Chondrocyte (in vitro differentiated cells): ENCODE measurements at regions not wholly inside any gene's neighbourhood (a gene's known extent, or its start where the extent isn't known, plus 50 kb on each side); places are given as distances from the start of the nearest gene placed in this dataset.

Experiments used
- DNase-seq: peaks from one replicate; pipeline ENCODE4 v3.0.0; 2021; ENCODE audit warnings: mixed read lengths, low spot score
- H3K27ac Mint-ChIP-seq: one replicate; pipeline ENCODE4 v1.8.0; 2021; ENCODE audit warnings: mild to moderate bottlenecking, moderate library complexity, mixed read lengths; ENCODE audit not compliant: unreplicated experiment
- H3K27me3 Mint-ChIP-seq: 2 replicates; pipeline ENCODE4 v1.8.0; 2021; ENCODE audit warnings: low read depth, mixed read lengths
- H3K36me3 Mint-ChIP-seq: 2 replicates; pipeline ENCODE4 v1.8.0; 2021; ENCODE audit warnings: low read depth, mixed read lengths
- H3K4me1 Mint-ChIP-seq: 2 replicates; pipeline ENCODE4 v1.8.0; 2021; ENCODE audit warnings: low read depth, mild to moderate bottlenecking, mixed read lengths
- H3K4me3 Mint-ChIP-seq: one replicate; pipeline ENCODE4 v1.8.0; 2021; ENCODE audit warnings: mild to moderate bottlenecking, moderate library complexity, mixed read lengths; ENCODE audit not compliant: unreplicated experiment
- H3K9me3 Mint-ChIP-seq: 2 replicates; pipeline ENCODE4 v1.8.0; 2021; ENCODE audit warnings: low read depth, mixed read lengths
- TF ChIP-seq, protein P1 (sequence below): fragments of 200-600 bp; sonication (generic); IDR thresholded peaks from 2 replicates; pipeline ENCODE4 v1.5.0; 2021; ENCODE audit warnings: antibody characterized with exemption, mild to moderate bottlenecking, moderate library complexity

DNA sequence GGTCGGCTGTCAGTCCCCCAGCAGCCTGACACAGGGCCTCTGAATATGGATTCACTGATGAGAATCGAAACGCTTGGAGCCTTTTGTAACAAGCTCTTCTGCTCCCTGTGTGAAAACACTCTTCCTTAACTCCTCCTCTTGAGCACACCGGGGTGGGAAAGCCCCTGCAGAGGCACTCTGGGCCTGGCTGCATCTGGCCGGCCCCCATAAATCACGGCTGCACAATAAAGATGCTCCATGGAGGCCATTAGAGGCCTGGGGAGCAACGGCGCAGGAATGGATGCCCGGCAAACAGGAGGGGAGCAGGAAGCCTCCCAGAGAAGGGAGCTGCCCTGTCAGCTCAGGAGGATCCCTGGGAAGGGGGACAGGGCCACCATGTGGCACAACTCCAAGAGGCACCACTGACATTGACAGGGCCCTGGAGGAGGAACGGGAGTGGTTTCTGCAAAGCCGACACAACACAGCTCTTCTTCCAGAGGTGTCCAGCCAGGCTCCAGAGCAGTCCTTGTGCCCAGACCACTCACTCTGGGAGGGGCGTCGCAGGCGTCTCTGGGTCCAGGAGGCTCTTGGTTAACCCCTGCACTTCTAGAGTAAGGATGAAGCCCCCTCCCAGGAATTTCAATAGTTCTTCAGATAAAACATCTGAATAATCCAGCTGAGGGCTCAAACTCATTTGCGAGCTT, 509.3 kb upstream of the PPP2R3A start:
- Mint-ChIP-seq H3K27me3 (peaks cover 25% of the 10 kb centered on the region), H3K4me3 (no peak overlapping the region)

DNA sequence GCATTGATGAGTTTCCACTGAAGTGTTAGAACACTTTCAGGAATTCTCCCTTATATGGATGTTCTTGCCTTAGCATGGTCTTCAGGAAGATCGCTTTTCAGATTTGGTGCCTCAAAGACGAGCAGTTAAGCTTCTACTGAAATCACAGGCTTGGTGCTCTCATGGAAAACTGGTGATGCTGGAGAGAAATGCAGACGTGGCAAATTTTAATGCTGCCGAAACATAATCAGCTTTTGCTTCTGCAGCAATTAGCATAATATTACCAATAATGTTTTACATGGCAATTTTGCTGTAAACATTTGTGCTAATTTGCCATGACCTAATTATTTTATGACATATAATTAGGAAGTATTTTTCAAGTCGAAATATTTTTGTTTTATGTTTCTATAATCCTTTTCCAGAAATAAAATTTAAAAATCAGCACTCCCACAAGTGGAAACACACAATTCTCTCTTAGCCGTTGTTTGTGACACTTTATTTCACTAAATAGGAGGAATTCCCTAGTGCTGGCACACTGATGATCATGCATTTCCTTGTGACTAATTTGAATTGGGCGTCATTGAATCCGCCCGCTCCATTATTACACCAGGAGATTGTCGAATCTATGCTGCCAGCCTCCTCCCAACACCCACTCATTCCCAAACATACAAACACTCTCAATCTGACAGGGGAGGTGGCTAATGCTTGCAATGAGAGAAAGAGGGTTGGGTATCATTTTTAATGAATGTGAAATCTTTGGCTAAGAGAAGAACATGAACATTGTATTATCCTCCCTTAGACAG, 506.8 kb upstream of the PPP2R3A start:
- no peak overlapping the region for H3K4me3 Mint-ChIP-seq
- H3K36me3 Mint-ChIP-seq, result no peaks in the 10 kb centered on the region
- H3K27me3 Mint-ChIP-seq, result peaks cover 26% of the 10 kb centered on the region
- no peak overlapping the region for H3K27ac Mint-ChIP-seq
- TF ChIP-seq, protein P1, sequence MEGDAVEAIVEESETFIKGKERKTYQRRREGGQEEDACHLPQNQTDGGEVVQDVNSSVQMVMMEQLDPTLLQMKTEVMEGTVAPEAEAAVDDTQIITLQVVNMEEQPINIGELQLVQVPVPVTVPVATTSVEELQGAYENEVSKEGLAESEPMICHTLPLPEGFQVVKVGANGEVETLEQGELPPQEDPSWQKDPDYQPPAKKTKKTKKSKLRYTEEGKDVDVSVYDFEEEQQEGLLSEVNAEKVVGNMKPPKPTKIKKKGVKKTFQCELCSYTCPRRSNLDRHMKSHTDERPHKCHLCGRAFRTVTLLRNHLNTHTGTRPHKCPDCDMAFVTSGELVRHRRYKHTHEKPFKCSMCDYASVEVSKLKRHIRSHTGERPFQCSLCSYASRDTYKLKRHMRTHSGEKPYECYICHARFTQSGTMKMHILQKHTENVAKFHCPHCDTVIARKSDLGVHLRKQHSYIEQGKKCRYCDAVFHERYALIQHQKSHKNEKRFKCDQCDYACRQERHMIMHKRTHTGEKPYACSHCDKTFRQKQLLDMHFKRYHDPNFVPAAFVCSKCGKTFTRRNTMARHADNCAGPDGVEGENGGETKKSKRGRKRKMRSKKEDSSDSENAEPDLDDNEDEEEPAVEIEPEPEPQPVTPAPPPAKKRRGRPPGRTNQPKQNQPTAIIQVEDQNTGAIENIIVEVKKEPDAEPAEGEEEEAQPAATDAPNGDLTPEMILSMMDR, result no peak
- H3K9me3 Mint-ChIP-seq, result peaks cover 2% of the 10 kb centered on the region
- DNase-seq, result no peak
- no peaks in the 10 kb centered on the region for H3K4me1 Mint-ChIP-seq

More for the DNA sequence above, 509.3 kb upstream of the PPP2R3A start:
- TF ChIP-seq, protein P1, result no peak
- H3K9me3 Mint-ChIP-seq, result peaks cover 2% of the 10 kb centered on the region
- no peaks in the 10 kb centered on the region for H3K4me1 Mint-ChIP-seq
- H3K27ac Mint-ChIP-seq, result no peak overlapping the region
- H3K36me3 Mint-ChIP-seq, result no peaks in the 10 kb centered on the region
- no peak for DNase-seq

DNA sequence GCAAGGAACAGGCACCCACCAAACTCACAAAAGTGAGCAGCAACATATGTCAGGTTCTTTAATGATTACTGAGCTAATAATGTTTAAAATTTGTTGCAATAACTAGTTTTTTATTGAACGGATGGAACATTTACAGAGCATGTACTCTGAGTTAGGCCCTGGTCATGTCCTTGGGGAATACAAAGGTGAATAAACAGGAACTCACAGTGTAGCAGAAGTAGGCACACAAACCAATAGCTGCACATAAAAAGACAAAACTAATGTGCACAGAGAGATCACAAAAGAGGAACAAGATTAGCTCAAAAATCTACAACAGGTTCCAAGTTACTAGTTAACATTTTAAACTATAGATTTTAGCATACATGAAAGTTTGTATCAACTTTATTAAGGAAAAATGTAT, 505.3 kb upstream of the PPP2R3A start:
- Mint-ChIP-seq H3K36me3 (no peaks in the 10 kb centered on the region), H3K27me3 (peaks cover 20% of the 10 kb centered on the region), H3K4me3 (no peak overlapping the region), H3K4me1 (no peaks in the 10 kb centered on the region), H3K27ac (no peak overlapping the region), H3K9me3 (peaks cover 2% of the 10 kb centered on the region)
- DNase-seq, result no peak
- TF ChIP-seq, protein P1, result no peak

DNA sequence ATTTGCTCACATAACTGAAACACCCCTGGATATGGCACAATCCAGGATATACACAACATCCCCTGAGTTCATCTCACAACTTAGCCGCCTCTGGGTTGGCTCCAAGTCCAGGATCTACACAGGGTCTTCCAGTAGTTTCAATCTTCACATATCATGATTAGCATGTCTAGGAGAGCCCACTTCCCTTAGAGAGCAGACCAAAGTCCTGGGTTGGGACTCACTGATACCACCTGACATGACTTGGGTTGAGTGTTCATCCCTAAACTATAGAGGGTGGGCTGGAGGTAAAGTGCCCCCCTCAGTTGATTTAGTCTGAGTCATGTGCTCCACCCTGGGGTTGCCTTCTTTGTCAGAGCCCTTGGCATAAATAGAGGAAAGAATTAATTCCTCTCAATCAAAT, 493.6 kb upstream of the PPP2R3A start:
- no peak overlapping the region for H3K27ac Mint-ChIP-seq
- no peak for DNase-seq
- H3K9me3 Mint-ChIP-seq, result no peaks in the 10 kb centered on the region
- H3K4me3 Mint-ChIP-seq, result no peak overlapping the region
- H3K36me3 Mint-ChIP-seq, result no peaks in the 10 kb centered on the region
- TF ChIP-seq, protein P1, result no peak
- no peaks in the 10 kb centered on the region for H3K4me1 Mint-ChIP-seq
- peaks cover 7% of the 10 kb centered on the region for H3K27me3 Mint-ChIP-seq

DNA sequence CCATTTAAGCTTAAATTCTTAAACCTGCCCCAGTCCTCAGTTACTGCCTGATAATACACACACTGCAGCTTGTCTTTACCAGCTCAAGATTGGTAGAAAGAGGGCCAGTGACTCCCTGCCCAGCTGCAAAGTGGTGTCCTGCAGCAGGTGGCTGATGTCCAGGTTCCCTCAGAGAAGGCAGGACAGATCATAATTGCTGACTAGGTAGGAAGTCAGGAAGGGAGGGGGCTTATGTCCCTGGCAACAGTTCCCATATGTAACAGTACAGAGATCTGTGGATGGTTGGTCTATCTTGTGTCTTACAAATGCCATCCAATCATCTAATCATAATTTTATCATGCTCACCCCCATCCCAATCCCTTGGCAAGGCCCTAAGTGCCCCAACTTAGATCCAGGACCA, 492.1 kb upstream of the PPP2R3A start:
- H3K36me3 Mint-ChIP-seq, result no peaks in the 10 kb centered on the region
- no peaks in the 10 kb centered on the region for H3K4me1 Mint-ChIP-seq
- no peak for DNase-seq
- H3K27ac Mint-ChIP-seq, result no peak overlapping the region
- H3K4me3 Mint-ChIP-seq, result no peak overlapping the region
- TF ChIP-seq, protein P1, result no peak
- H3K27me3 Mint-ChIP-seq, result peaks cover 8% of the 10 kb centered on the region
- no peaks in the 10 kb centered on the region for H3K9me3 Mint-ChIP-seq
